ENCODE measurements at regions not wholly inside any gene's neighbourhood (a gene's known extent, or its start where the extent isn't known, plus 50 kb on each side); places are given as distances from the start of the nearest gene placed in this dataset.

DNA sequence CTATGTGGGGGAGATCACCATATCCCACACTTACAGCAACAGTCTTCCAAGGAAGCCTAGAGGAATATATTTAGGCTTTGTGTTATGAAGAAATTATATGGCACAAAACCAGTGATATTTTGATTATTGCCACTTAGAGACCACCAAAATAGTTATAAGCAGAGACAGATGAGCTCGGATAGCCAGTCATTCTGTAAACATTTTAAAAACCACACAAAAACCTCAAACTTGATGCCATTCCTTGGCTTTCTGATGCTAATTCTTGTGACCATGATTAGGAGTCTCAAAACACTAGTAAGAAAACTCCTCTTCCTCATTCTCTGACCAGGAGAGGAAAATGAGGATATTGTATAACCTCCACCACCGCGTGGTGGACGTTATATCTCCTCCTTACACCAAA lies 496.4 kb downstream of the FOXO1 start:
- no peak for DNase-seq (ENCODE audit: low spot score)

DNA sequence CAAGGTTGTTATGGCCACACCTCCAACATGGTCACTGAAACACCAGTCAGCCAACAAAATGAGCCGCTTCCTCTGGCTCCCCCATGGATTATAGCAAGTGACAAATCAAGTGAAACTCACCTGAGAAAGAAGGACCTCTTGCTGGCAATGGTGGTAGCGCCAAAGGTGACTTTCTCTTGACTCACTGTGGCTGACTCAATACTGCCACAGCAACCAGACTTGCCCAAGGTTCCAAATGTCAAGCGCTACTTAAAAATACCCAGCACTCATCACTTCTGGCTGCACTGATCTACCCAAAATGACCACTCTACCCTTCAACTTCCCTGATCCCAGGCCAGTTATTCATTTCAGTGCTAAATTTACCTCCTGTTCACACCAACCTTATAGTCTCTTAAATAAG lies 495.5 kb downstream of the FOXO1 start:
- DNase-seq (ENCODE audit: low spot score), result no peak

DNA sequence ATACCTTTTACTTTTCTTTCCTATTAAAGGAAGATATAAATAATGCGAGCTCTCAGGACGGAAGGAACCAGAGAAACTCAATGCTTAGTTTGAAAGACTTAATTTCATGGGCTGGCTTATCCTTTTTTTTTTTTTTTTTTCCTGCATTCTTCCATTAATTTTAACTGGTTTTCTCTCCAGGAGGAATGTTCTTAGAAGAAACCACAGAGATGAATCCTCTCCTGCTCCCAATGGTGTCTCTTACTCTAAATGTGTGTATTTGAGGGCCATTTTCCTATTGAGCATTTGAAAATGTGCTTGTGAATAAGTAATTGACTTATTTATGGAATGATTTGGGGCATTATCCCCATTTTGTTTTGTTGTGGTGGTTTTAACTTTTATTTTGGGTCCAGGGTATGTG lies 494.9 kb downstream of the FOXO1 start:
- no peak for DNase-seq (ENCODE audit: low spot score)

DNA sequence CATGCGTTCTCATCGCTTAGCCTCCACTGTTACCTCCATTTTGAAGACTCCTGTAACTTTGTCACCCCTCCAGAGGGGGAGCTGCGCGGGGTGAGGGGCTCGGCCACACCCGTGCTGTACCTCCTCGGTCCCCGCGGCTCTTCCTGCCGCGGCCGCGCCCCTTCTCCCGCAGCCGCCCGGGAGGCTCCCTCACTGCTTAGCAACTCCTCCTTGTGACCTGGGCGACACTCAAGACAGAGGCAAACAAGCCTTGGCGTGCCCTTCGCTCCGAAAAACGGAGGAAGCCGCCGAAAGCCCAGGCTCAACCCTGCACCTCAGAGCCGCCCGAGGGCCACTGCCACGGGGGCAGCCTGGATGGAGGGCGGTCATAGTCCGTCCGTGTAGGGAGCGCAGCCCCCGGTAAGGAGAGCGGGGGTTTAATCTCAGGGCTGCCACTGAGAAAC lies 494.3 kb downstream of the FOXO1 start:
- DNase-seq (ENCODE audit: low spot score), result no peak

DNA sequence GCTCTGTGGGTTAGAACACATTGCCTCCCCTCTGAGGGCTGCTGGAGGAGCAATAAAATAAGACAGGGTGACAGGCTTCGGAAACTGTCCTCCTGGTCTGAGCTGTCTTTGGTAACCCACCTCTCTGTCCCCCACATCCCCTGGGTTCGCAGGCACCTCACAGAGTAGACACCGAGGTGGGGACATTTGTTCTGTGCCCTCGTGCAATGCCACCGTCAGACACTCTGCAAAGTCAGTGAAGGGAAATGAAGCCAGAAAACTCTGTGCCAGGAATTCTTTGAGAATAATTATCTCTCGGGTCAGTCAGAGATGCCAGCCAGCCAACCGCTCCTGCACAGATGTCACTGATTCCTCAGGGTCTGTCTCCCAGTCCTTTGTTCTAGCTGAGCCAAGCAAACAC lies 493.6 kb downstream of the FOXO1 start:
- no peak for DNase-seq (ENCODE audit: low spot score)

DNA sequence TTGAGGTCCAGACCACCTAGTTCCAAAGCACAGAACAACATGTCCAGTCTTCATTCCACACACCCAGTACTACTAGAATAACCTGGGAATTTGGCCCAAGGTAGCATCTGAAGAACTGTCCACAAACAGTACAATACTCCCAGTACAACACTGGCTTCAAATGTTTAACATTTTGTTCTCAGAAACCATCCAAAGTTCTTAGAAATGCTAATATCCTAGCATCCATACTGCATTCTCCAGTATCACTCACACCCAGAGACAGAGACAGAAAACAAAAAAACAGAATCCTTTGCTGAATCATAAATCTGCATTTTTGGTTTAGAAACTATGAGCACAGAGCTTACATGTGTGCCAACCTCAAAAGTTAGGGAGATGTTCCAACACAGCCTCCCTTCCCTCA lies 490.8 kb downstream of the FOXO1 start:
- peak; percentile 54 for DNase-seq (ENCODE audit: low spot score)

DNA sequence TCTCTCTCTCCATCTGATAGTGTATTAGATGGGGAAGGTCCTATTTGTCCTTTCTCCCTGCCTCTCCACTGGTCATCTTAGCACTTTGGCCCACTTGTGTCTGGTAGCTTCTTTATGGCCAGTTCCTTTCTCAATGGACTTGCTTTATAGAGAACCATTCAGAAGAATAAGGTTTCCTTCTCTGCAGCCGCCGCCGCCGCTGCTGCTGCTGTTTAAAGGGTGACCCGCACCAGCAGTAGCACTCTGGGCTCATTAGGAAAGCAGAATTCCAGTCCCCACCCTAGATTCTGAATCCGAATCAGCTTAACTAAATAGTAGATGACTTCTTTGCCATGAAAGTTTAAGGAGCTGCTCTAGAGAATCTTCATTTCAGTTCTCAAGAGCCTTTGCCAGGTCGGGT lies 490.2 kb downstream of the FOXO1 start:
- no peak for DNase-seq (ENCODE audit: low spot score)

DNA sequence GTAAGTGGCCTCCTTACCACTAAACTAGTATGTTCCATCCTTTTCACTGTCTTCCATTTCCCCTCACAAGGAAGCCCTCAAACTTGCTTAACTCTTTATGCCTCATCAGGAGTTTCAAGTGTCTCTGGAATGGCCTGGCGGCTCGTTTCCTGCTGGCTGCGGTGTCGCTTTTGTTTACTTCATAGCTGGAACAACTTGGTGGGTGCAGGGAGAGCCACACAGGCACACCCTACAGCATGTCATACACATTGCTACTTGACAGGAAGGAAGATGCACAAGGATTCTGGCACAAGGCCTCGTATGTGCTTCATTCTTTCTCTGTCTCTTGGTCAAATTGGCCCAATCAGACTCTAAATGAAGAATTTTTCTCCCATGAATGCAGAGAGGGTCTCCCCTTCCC lies 488.3 kb downstream of the FOXO1 start:
- DNase-seq (ENCODE audit: low spot score), result no peak

DNA sequence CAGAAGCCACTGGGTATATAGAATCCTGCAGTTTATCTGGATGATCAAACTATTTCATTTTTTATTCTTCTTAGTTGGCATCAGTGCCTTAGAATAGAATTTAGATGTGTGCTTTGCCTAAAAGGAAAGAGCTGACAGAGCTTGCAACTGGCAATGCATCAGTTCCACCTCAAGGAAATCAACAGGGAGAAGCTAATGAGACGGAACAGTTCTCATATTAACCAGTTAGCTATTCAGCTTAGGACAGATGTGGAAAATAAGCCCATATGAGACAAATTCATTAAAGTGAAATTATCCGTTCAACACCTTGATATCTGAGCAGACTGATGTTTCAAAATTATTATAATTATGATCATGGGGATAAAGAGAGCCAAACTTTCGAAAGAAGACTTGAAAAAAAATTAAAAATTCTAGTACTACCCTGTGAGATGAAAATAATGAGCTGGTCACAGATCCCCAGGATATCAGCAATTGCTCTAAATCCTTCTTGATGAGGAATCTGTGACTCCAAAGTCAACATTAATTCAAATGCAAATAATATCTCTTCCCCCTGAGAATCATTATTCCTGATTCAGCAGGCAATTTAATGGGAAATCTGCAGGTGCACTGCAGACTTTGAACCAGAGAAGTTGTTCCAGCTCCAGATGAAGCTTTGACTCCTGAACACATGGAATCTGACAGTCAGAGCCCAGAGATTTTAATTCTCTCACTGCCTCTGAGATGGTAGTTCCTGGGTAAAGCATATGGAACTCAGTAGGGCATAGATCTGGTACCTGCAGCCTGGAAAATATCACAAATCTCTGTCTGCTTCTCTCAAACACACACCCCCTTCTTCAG lies 486.8 kb downstream of the FOXO1 start:
- no peak for DNase-seq (ENCODE audit: low spot score)

DNA sequence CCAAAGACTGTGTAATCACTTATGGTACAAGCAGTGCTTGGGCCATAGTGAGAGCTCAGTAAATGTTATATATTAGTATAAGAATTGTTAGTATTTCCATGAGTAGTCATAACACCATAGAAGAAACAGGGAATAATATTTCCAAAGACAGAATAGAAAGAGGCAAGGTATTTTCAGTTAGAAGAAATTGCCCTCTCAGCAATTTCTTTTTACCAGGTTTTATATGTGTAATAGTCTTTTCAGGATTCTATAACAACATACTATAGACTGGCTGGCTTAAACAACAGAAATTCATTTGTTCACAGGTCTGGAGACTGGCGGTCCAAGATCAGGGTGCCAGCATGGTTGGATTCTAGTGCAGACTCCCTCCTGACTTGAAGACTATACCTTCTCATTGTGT lies 485.7 kb downstream of the FOXO1 start:
- no peak for DNase-seq (ENCODE audit: low spot score)

DNA sequence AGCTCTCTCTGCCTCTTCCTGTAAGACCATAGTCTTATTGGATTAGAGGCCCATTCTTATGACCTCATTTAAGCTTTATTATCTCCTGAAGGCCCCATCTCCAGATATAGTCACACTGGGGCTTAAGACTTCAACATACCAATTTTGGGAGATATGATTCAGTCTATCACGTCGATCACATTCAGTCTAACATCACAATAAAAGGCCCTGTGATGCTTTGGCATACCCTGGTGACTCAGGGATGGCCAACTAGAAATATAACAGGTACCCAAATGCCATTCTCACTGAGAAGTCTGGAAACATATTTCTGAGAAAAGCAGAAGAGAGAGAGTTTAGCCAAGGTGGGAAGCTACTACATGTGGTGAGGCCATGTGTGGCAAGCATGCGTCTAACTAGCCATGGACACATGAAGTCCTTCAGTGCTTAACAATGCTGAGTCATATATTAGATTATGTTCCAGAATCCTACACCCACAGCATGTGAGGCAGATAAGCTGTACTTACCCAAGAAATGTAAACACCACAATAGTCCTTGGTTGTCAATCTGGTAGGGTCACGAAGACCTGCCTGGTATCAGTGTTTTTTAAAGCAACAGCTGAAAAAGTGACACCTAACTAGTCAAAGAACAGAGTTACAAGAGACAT lies 485.1 kb downstream of the FOXO1 start:
- no peak for DNase-seq (ENCODE audit: low spot score)

DNA sequence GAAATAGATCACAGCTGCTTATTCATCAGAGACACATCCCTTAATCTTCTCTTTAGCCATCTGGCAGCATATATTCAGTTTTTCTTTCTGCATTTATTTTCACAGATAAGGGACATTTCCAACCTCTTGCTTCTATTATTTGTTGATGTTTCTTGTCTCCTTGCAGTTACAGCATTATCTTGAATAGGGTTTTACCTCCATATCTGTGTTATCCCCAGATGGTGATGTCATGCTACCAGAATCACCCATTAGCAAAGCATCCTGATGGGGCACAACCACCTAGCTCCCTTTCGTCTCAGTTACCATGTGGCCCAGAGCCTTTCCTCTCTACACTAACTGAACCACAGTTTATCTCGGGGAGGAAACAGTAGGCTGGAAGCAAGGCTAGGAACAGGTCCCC lies 483.9 kb downstream of the FOXO1 start:
- no peak for DNase-seq (ENCODE audit: low spot score)

DNA sequence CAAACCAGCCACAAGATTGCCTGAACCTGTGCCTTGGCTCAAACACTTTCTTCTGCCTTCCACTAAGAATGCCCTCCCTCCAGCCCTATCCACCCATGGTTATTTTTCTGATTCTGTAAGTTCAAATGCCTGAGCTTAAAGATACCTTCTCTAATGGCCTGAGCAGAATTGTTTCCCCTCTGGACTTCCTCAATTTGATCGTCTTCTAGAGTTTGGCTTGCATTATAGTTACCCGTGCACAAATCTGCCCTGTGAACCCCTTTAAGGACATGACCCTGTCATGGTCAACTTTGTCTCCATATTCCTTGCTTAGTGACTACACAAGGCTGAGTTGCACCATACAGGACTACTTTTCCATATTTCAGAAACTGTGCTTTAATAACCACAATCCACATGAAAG lies 481.0 kb downstream of the FOXO1 start:
- no peak for DNase-seq (ENCODE audit: low spot score)

DNA sequence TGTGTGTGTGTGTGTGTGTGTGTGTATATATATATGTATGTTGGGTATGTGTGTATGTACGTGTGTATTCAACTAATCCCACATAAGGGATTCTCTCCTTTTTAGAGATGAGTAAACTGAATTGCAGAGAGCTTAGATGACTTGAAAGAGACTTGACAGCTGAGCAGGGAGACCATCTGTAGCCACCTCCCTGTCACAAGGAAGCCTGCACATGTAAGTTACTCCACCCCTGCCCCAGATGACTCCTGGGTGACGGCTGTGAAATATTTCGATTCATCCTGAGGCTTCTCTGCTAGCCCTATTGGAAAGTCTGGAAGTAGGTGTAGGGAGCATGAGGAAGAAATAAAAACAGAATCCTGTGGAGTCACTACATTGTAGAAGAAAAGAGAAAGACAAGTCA lies 480.4 kb downstream of the FOXO1 start:
- DNase-seq (ENCODE audit: low spot score), result no peak

DNA sequence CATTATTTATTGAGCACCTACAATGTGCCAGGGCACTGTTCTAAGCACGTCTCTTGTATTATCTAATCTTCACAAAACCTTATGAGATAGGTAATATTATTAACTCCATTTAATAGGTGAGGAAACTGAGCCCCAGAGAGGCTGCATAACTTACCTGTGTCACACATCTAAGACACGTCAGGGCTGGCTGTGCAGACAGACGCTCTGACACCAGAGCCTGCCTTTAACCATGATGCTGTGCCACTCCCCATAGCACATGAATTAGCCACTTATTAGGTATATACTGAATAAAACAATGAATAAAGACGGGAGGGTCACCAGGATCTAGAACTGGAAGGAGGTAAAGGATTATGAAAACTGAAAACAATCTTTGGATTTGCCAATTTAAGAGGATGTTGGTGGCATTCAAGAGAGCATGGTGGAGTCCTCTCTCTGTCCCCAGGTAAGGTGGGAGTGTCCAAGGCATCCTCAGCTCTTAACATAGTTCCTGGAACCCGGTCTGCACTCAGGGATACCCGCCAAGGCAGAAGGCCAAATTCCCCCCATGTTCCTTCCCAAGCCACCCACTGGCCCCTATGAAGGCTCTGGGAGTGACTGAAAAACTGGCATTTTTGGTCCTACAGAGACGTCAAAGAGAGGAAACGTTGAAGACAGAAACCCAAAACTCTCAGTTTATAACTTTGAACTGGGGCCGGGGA lies 479.7 kb downstream of the FOXO1 start:
- DNase-seq (ENCODE audit: low spot score), result no peak

DNA sequence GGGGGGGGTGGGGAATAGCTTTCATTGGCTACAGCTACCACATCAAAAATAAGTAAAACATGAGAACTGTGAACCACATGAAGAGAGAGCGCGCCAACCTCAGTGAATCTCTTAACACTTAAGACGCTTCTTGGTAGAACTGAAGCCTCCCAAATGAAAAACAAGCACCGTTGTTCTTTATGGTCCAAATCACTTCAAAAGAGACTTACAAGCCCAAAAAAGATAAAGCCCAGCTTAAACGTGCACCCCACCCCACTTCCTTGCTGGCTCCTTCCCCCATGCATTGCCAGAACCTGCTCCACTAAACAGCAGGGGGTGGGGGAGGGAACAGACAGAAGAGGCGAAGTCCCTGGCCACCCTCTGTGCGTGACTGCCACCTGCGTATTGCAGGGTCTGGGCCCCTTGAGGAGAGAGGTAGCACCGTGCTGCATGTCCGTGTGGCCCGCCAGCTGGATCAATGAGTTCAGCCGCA lies 479.1 kb downstream of the FOXO1 start:
- no peak for DNase-seq (ENCODE audit: low spot score)

DNA sequence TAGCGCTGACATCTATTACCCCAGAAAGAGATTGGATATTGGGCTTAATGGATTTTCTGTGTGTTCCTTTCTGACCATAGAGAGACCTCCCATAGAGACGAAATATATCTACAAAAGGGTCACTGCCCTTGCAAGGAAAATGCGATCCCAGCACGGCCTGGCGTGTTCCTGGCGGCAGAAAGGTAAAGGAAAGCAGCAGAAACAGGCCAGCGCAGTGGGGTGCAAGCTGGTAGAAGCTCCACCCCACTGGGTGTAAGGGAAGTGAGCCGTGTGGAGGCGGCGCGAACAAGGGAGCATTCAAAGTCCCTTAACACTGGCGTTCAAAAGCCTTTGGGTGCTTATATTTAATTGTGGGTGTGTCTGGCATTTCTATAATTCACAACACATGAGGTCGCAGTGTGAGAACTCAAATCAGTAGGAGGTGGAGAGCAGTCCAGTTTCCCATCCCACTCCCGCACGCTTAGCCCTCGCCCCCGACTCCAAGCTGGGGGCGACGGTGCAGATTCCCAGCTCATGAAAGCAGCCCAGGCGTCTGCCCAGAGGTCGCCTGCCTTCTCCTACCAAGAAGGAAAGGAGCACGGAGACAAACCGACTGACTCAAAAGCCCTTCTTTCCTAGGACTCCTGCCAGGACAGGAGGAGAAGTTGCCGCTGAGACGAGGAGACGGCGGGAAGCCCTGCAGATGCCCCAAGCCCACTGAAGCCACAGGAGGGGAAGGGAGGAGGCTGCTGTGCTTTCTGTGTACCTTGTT lies 478.4 kb downstream of the FOXO1 start:
- peak; percentile 28 for DNase-seq (ENCODE audit: low spot score)

DNA sequence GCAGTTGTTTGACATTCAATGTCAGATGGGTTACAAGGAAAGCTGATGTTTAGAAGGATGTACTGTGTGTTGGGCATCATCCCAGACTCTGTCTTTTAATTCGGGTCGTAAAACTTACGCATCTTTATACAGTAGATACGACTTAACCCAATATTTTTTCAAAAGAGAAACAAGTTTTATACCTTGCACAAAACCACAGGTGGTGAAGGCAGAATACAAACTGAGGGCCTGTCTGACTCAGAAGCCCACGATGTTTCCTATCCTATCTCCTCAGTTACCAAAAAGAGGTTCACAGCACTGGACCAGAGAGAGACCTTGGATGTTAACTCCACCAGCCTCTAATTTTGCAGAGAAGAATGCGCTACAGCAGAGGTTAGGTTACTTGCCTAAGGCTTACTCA lies 477.0 kb downstream of the FOXO1 start:
- DNase-seq (ENCODE audit: low spot score), result no peak

DNA sequence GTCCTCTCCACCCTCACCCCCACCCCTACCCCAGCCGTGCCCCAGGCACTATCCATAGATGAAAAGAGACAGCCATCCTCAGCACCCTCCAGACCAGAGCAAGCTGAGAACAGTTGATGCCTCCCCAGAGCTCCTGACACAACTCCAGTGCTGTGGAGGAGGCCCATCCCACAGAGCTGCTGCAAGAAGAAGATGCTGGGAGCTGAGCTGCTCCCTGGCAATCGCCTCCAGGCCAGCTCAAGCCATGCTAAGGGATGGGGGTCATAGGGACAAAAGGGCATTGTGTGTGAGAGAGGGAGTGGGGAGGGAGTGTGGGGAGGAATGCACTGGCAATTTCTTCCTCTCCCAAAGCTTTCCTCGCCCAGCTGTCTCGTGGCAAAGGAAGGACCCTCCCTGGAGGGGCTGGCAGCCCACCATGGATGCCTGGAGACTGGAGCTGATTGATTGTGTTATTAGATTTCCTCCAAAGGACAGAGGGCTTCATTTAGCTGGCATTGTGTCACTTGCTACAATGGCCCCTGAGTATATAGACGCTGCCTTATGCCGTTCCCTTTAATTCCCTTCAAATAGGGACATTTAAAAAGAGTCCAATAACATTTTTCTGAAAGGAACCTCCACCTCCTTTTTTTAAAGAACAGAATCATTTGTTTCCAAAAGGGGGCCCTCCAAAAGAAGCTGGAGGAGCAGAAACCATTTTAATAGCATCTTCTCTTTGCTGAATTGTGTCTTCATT lies 476.4 kb downstream of the FOXO1 start:
- DNase-seq (ENCODE audit: low spot score), result no peak

DNA sequence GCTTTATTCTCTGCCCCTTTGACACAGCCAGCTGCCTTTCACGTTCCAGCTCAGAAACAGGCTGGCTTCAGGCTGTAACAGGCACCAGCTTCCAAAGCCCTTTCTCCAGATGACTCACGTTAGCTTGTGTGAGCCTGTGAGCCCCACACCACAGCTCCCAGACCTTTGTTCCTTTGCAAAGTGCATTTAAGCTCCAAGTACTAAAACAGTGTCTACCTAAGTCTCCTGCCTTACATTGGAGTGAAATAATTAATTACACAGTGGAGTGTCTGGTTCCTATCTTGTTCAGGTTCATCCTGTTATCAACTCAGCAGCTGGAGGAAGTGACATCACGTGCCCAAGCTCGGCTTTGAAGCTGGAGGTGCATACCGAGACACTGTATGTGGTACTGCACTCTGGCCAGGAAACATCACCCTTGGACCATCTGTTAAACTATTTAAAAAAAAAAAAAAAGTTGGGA lies 475.8 kb downstream of the FOXO1 start:
- DNase-seq (ENCODE audit: low spot score), result peak; percentile 69

DNA sequence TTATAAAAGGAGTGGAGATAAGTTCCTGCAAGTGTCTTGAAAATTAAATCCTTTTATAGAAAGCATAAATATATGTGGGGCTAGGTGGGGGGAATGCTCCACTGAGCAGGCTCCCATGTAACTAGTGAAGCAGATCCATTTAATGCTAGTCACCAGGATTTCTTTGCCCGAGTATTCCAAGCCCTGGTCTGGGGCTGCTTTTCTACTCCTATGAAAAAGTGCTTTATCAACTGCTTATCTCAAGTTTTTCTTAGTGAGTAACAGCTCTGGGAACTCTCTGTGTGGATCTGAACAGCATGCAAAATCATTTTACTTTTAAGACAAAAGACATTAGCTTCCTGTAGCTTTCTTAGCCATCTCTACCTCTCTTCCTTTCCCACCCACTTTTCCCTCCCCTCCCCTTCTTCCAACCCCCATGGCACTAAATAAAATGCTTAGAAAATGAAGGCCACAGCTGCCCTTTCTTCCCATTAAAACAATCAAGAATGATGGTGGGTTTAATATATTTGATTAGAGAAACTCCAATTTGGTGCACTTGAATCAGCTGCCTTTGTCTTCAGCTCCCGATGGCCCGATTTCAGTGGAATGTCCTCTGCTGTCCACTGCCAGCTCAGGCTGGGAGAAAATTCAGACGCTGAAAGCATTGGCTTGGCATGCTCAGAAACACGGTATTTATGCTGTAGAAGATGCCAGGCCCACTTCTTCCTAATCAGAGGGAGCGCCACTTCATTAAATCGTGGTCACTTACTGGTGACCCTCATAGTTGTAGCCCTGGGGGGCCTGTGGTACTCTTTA lies 475.1 kb downstream of the FOXO1 start:
- DNase-seq (ENCODE audit: low spot score), result no peak

Data from GM03348 (cell line).